ENCODE measurements at regions not wholly inside any gene's neighbourhood (a gene's known extent, or its start where the extent isn't known, plus 50 kb on each side); places are given as distances from the start of the nearest gene placed in this dataset.

GRCh38 chr21:39096754-39097153, 86.5 kb downstream of the PSMG1 start:
- Mint-ChIP-seq H3K36me3 (no peaks in the 10 kb centered on the region), H3K27me3 (ENCODE audit: low read depth) (no peaks in the 10 kb centered on the region), H3K9me3 (peaks cover 8% of the 10 kb centered on the region), H3K4me1 (peaks cover 16% of the 10 kb centered on the region), H3K4me3 (no peak overlapping the region), H3K27ac (no peak overlapping the region)
- DNase-seq (ENCODE audit: low spot score in 2 of 2, unreplicated experiment in 2 of 2): no peak
- no peak for TF ChIP-seq CTCF (IDR thresholded peaks at IDR 0.05; ENCODE audit: unreplicated experiment)

GRCh38 chr21:39095681-39096080, 87.6 kb downstream of the PSMG1 start:
- no peak for TF ChIP-seq CTCF (IDR thresholded peaks at IDR 0.05; ENCODE audit: unreplicated experiment)
- H3K9me3 Mint-ChIP-seq: peaks cover 8% of the 10 kb centered on the region
- H3K4me3 Mint-ChIP-seq: no peak overlapping the region
- DNase-seq (ENCODE audit: low spot score in 2 of 2, unreplicated experiment in 2 of 2): no peak
- H3K27me3 Mint-ChIP-seq (ENCODE audit: low read depth): no peaks in the 10 kb centered on the region
- no peaks in the 10 kb centered on the region for H3K36me3 Mint-ChIP-seq
- H3K4me1 Mint-ChIP-seq: peaks cover 16% of the 10 kb centered on the region
- no peak overlapping the region for H3K27ac Mint-ChIP-seq

GRCh38 chr21:39094847-39095579, 88.2 kb downstream of the PSMG1 start:
- peaks cover 16% of the 10 kb centered on the region for H3K4me1 Mint-ChIP-seq
- peaks cover 6% of the 10 kb centered on the region for H3K9me3 Mint-ChIP-seq
- H3K36me3 Mint-ChIP-seq: no peaks in the 10 kb centered on the region
- H3K27ac Mint-ChIP-seq: no peak overlapping the region
- no peak for TF ChIP-seq CTCF (IDR thresholded peaks at IDR 0.05; ENCODE audit: unreplicated experiment)
- H3K27me3 Mint-ChIP-seq (ENCODE audit: low read depth): no peaks in the 10 kb centered on the region
- DNase-seq (ENCODE audit: low spot score in 2 of 2, unreplicated experiment in 2 of 2): no peak
- H3K4me3 Mint-ChIP-seq: no peak overlapping the region

GRCh38 chr21:39094087-39094780, 89.0 kb downstream of the PSMG1 start:
- Mint-ChIP-seq H3K4me1 (peaks cover 16% of the 10 kb centered on the region), H3K36me3 (no peaks in the 10 kb centered on the region), H3K27ac (no peak overlapping the region), H3K4me3 (no peak overlapping the region), H3K9me3 (no peaks in the 10 kb centered on the region), H3K27me3 (ENCODE audit: low read depth) (no peaks in the 10 kb centered on the region)
- no peak for DNase-seq (ENCODE audit: low spot score in 2 of 2, unreplicated experiment in 2 of 2)
- no peak for TF ChIP-seq CTCF (IDR thresholded peaks at IDR 0.05; ENCODE audit: unreplicated experiment)

- TF ChIP-seq CTCF (IDR thresholded peaks at IDR 0.05; ENCODE audit: unreplicated experiment): no peak
- Mint-ChIP-seq H3K9me3 (peaks cover 5% of the 10 kb centered on the region), H3K27me3 (ENCODE audit: low read depth) (no peaks in the 10 kb centered on the region), H3K4me3 (no peak overlapping the region), H3K4me1 (peaks cover 16% of the 10 kb centered on the region), H3K27ac (no peak overlapping the region), H3K36me3 (no peaks in the 10 kb centered on the region)
- no peak for DNase-seq (ENCODE audit: low spot score in 2 of 2, unreplicated experiment in 2 of 2)
These were observed 89.7 kb downstream of the PSMG1 start for GRCh38 chr21:39093526-39093925.

All from mesothelial cell of epicardium (in vitro differentiated cells).